ENCODE measurements at regions not wholly inside any gene's neighbourhood (a gene's known extent, or its start where the extent isn't known, plus 50 kb on each side); places are given as distances from the start of the nearest gene placed in this dataset.

DNA sequence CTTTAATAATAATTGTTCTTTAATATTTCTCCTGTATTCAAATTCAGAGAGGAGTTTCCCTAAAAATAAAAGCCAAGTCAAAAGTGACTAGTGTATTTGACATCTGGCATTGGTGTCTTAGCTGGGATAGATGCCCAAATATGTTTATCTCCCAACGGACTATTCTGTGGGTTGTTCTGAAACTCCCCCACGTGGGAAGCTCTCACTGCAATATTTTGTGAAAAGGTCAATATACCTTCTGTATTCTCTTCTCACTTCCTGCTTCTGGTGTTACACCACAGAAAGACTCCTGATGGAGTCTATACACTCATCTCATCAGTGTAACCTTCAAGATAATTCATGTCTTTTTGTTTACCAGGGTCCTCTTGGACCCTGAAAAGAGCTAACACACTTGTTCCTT lies 2052.8 kb upstream of the TENM3 start:
- DNase-seq (ENCODE audit: low read depth) = no peak

DNA sequence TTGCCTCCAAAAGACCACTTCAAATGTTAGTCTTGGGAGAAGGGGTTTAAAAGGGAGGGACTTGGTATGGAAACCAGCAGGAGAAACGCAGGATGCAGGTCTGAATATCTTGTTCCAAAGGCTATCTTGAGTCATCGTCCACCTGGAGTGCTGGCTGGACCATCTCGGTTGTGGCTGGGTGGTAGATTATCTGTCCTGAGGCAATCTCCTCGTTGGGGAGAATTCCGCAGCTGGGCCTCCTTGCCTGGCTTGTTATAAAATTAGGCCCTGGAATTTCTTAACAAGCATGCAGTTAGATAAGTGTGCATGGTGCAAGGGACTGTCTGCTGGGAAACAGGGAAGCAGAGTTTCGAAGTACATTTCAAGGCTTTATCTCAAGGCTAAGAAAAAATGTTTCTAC lies 2045.7 kb upstream of the TENM3 start:
- DNase-seq (ENCODE audit: low read depth) = no peak

DNA sequence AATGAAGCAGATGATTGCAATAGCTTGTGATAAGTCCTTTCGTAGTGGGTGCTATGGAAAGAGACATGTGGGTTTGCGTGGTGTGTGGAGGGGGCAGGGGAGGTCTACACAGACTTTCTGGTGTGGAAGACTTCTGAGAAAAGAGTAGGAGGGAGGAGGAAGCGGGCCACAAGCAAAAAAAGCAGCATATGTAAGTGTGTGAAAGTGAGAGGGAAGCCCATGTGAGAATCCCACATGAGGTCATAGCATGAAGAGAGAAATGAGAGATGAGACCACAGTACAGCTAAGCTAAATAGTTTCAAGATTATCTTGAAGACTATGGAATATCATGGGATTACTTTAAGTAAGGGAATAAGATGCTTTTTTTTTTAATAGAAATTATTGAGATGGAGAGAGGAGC lies 2039.9 kb upstream of the TENM3 start:
- no peak for DNase-seq (ENCODE audit: low read depth)

DNA sequence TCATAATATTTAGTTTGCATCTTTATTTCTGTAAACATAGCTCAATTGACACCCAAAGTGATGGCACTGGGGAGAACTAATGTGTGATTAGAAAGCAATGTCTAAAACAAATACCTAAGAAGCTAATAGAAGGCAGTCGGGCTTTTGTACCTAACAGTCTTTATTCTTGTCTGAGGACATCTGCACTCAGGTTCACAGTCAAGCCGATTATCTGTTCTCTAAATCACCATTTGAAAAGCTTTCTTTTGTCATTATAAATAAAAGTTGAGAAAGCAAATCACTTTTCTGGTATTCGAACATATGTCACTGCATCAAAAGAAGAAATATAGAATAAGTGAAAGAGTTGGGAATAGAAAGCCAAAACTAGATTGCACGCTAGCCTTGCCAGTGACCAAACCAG lies 2037.9 kb upstream of the TENM3 start:
- no peak for DNase-seq (ENCODE audit: low read depth)

DNA sequence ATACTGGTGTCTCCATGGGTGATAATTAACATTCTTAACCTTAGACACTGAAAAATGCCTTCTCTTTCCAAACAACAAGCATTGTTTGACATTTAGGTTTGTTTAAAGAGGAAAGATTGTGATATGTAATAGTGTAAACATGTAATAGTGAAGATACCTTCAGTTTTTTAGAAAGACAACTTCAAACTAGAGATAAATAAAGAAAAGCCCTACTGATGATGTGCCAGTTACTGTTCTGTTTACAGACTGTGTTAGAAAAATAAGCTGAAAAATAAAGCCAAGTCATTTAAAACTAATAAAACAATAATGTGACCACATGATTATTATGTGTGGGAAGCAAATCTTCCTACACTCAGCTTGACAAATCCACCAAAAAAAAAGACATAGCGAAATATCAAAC lies 2035.3 kb upstream of the TENM3 start:
- no peak for DNase-seq (ENCODE audit: low read depth)

DNA sequence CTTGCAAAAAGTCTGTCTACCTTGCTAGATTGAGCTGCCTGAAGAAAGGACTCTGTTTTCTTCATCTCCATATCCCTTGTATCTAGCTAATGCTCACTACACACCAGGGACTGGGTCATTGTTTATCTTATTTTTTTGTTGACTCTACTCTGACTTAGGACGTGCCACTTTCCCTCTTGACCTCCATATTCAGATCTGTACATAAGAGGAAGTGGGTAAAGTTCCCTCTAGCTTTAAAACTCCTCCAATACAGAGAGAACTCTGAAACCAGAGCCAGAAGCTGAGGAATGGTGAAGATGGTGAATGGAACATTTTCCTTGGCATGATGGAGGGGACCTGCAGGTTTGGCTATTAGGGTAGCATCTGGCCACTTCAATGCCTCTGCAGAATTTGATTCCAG lies 2026.1 kb upstream of the TENM3 start:
- DNase-seq (ENCODE audit: low read depth) = no peak

DNA sequence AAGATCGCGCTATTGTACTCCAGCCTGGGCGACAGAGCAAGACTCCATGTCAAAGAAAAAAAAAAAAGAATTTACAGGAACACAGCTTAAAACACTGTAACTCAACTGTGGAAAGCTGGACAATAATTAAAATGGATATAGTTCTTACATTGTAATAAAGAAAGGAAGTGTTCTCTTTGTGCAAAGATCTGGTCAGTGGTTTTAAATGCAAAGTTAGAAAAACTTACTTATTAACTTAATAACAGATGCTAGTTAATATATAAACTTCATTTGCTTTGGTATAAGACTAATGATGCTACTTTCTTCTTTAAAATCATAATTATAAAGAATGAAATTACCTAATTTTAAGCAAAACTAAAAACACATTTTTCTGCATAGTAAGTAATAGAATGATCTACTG lies 2024.1 kb upstream of the TENM3 start:
- no peak for DNase-seq (ENCODE audit: low read depth)

DNA sequence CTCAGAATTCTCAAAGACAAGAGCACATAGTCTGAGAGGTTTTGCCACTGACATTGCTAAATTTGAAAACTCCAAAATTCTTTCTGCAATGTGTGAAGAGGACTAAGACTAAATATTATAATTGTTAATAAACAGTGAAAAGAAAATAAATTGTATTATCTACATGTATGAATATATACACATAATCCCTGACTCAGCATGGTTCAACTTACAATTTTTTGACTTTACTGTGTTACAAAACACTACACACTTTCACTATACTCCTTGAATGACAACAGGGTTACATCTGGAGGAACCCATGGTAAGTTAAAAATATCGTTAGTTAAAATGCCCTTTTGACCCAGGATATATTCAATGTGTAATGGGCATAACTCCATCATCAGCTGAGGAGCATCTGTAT lies 2017.2 kb upstream of the TENM3 start:
- no peak for DNase-seq (ENCODE audit: low read depth)

DNA sequence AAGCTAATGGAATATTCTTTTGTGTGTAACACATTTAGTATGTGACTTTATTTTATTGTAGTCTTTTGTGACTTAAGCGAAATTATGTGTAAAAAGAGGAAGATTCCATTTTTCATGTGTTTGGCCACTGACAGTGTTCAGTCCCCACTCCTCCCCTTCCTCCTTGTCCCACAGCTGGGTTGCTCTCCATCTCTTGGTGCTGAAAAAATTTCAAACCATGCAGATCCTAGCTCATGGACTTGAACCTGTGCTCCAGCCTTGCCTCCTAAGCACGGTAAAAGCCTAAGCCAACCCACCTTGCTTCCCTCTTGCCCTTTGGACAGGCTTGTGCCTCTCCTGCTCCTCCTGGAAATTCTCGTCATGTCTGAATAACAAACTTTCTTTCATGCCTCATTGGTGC lies 2008.5 kb upstream of the TENM3 start:
- no peak for DNase-seq (ENCODE audit: low read depth)

DNA sequence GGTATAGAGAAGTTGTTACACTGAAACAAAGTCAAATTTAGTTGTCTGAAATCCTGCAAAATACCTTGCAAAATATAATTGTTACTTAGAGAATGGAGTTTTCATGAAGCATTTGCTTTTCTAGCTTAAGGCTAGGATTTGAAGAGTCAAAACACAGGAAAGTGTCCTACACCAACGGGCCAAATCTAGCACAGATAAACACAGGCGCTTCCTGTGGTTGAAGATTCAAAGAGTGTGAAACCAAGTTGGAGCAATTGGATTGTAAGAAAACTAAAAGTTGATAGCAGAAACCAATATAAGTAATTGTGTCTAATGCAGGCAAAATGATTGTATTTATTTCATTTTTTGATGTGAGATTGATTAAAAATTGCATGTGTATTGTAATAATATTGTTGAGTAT lies 2002.5 kb upstream of the TENM3 start:
- DNase-seq (ENCODE audit: low read depth) = no peak

DNA sequence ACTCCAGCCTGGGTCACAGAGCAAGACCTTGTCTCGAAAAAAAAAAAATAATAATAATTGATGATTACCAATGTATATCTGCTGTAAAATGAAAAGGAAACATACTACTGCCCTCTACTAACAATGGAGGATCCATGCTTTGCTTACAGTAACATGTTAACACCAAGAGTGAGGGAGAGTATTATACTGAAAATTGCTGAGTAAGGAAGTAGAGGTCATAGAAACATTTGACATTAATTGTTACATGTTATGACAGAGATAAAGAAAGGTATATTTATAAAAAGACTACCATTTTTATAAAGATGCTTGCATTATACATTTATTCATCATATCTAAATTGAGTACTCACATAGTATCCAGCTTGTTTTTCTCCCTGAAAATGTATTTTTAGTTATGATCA lies 1989.8 kb upstream of the TENM3 start:
- no peak for DNase-seq (ENCODE audit: low read depth)

DNA sequence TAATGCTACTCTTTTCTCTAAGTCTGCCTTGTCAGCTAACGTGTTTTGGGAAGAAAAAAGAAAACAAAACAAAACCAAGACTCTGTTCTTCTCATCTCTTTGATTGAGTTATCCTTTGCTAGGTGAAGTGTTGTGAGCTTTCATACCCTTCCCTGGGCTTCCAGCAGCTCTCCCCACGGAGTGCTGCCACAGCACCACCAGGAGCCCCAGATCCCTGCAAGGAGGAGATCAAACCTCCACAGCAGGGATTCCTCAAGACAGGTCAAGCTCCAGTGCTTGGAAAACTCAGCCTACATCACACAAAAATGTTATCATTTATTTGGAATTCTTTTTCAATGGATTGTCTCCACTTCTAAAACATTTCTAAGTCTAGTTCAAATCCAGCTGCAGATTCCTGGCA lies 1981.9 kb upstream of the TENM3 start:
- DNase-seq (ENCODE audit: low read depth) = no peak

DNA sequence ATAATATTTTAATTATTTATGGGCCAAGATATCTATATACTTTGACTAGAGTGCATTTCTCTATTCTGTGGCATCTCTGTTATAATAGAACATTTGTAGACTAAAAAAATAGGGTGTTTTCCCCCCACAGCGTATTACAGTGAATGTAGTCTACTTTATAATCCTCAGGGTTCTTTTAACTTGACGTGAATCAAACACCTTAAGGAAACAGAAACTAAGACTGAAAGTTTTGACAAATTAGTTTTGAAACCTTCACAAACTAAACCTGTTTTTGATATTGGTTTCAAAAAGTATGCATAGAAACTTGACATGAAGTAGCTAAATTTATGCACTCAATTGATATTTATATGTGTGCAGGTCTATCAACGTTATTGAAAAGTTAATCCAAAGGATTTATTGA lies 1963.1 kb upstream of the TENM3 start:
- DNase-seq (ENCODE audit: low read depth) = no peak

DNA sequence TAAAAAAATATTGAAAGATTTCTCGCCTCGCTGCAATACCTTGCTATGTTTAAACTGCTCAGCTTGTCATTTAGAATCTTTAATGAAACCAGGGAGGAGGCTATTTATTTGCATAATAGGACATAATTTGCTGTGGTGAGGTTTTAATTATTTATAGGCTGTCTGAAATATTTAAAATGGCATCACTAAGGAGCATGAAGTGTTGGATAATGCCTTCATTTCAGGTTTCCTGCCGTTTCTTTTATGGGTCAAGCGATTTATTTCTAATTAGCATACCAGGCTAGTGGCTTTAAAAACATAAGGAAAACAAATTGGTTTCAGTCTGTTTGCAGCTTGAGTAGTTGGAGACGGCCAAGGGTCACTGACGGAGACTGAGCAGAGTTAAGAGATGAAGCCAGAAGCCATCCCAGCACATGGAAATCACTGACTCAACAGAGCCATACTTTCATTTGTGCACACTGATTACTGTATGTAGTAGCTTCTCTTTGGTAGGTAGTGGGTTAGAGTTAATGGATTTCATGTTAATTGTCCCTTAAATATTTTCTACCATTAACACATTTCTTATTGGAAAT lies 1962.4 kb upstream of the TENM3 start:
- DNase-seq (ENCODE audit: low read depth) = no peak

DNA sequence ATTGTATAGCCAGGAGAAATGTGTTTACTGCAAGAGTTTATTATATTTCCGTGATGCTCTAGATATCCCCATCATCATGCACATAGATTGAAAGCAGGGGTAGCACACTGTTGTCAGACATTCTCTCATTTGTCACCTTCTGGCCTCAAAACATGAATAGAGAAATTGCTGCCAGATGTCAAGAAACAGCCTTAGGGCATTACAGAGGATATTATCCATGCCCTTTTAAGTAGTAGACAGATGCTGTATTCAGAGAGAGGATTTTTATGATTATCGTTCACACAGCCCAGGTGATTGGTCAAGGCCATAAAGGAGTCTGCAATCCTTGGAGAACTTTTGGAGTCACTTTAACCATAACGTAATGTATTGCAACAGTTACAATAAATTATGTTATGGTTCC lies 1961.5 kb upstream of the TENM3 start:
- DNase-seq (ENCODE audit: low read depth) = no peak

DNA sequence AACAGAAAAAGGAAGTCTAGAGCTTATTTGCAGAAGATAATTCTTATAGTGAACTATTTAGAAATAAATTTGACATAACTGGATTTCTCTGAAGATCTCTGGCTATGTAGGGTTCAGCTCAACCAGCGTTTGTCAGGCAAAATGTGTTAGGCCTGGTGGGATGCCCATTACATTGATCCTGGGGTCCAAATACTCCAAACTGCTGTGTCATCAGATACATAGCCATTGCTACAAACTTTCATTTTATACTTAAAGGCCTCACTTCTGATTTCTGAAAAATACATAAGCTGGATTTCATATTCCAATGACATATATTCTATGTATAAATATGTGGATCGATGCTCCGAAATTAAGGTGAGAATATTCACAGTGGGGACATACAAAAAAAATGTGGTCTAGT lies 1958.9 kb upstream of the TENM3 start:
- DNase-seq (ENCODE audit: low read depth) = no peak

DNA sequence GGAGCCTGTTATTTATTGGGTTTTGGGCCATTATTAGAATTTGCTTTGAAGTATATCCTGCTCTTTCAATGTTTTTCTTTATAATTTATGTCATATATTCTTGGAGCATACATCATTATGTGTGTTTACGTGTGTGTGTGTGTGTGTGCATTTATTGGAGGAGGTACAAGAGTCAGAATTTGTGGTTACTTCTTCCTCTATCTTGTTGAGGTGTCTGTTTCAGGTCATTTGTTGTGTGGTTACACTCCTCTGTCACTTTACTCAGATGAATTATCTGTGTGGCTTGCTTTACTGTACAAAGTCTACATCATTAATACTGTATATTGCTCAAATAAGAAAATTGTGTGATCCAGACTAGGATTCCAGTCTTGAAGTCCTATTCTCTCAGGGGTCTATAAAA lies 1957.4 kb upstream of the TENM3 start:
- no peak for DNase-seq (ENCODE audit: low read depth)

DNA sequence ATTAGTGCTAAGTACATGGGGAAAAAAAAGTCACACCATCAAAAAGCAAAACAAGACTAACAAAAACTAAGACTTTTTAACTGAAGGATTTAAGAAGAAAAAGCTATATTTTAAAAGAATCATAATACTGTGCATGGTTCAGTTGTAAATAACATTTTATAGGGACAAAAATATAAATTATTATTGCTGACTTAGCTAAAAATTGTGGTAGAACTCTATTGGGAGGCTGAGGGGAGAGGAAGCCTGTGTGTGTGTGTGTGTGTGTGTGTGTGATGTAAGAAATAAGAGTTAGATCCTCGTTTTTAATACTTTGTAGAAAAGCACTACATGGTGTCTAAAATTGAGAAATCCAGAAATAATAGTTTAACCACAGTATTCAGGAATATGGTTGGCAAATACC lies 1950.9 kb upstream of the TENM3 start:
- DNase-seq (ENCODE audit: low read depth) = no peak

DNA sequence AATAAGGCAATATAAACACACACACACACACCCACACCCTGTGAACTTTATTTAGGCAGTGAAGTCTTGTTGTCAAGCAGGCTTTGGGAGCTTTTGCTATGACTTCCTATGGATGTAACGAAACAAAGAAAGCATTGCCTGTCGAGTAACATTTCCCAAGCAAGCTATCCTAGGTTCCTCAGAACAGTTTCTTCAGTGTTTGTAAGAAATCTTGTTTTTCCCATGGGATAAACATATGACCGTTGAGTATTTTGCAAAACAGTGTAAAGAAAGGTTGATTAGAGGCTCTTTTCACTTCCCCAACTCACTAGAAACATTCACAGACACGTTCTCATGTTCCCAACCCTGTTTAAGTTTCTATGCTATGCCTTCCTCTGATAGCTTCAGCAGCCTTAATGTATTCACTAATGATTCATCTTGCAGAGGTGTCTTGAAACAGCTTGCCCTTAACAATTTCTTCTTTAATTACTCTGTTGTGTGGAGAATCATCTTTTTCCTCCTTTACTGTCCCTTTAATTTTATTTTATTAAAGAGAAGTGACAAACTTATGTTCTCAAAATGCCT lies 1947.1 kb upstream of the TENM3 start:
- no peak for DNase-seq (ENCODE audit: low read depth)

DNA sequence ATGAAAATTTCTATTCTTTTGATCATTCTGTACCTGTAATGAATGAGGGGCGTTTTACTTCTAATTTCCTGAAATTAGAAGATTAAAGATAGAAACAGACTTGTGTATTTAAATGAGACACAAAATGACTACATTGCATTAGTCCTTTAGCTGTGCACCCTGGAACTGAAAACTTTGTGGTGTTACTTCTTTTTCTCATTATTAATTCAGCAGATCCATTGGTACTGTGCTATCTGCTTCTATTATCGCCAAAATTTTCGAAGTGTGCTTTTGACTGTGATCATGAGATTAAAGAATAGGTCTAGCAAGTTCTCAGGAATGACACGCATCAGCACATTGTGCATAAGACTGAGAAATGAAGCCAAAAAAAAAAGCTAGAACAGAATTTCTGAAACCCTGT lies 1938.9 kb upstream of the TENM3 start:
- DNase-seq (ENCODE audit: low read depth) = no peak

DNA sequence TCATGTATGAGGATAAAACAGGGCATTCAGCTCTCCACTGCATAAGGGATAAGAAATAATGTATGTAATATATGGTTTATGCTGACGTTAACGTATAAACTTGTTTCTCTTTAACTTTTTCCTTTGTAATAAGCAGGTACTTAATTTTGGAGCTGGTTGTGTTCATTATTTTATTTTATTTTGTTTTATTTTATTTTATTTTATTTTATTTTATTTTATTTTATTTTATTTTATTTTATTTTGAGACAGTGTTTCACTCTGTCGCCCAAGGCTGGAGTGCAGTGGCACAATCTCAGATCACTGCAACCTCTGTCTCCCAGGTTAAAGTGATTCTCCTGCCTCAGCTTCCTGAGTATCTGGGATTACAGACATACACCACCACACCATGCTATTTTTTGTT lies 1932.6 kb upstream of the TENM3 start:
- DNase-seq (ENCODE audit: low read depth) = no peak

DNA sequence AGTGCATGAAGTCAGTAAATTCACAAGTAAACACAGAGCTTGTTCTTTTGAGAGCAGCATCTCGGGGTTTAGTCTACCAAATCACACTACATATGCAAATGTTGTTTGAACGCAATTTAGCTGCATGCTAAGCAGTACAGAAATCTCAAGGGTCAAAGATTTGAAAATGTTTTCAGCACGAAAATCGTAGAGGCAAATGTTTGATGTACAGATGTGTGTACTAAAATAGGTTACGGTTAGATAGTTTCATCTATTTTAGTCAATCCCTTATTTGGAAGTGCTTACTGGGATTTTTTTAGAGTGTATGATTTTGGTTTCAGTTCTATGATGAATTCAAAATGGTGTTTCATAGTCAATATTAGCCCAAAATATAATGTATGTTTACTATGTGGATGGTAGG lies 1928.2 kb upstream of the TENM3 start:
- DNase-seq (ENCODE audit: low read depth) = no peak

DNA sequence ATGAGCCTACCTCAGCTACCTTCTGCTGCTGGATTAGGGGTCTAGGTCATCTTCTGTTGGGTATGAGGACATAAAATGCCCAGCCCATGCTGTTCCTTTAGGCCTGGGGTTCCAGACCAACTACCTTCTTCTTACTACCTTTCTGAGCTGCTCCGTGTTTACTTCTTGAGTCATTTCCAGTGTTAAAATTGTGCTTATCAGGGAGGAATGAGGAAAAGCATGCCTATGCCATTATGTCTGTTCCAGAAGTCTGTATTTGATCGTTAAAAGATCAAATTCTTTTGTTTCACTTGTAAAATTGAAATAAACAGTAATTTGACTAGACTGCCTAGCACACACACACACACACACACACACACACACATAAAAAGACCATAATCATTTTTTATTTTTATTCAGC lies 1912.7 kb upstream of the TENM3 start:
- DNase-seq (ENCODE audit: low read depth) = no peak

DNA sequence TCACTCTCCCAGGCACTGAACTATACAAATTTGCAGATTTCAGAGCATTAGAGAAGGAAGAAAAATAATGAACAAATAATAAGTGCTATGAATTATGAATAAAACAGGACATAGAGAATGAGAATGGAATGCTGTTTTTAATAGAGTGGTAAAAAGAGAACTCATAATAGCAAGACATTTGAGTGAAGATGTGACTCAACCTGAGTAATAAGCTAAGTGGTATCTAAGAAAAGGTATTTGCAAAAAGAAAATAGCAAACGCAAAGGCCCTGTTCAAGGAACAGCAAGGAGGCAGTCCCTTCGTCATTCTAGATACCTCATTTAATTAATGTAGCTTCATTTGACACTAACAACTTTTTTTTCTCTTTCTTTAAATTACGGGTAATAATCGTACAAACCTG lies 1910.0 kb upstream of the TENM3 start:
- peak; percentile 34 for DNase-seq (ENCODE audit: low read depth)

Data from HT1080 (cell line).